HL-60 (cell line): ENCODE measurements at regions not wholly inside any gene's neighbourhood (a gene's known extent, or its start where the extent isn't known, plus 50 kb on each side); places are given as distances from the start of the nearest gene placed in this dataset.

Source experiments
- DNase-seq, 2 experiments: peaks; one replicate each; pipeline ENCODE4 v3.0.0-alpha.2; 2010 to 2020; ENCODE audit warnings: low read depth in 1 of 2, low spot score in 1 of 2
- H3K27ac ChIP-seq: fragments of 250-450 bp; sonication (Bioruptor Pico); replicated peaks from 2 replicates; pipeline ENCODE4 v1.5.1; 2020; ENCODE audit warnings: mild to moderate bottlenecking, moderate library complexity
- H3K27me3 ChIP-seq: fragments of 250-450 bp; sonication (Bioruptor Pico); 2 replicates; pipeline ENCODE4 v1.5.1; 2021; ENCODE audit warnings: mild to moderate bottlenecking, moderate library complexity; ENCODE audit not compliant: insufficient read depth, poor library complexity, severe bottlenecking
- H3K4me3 ChIP-seq: replicated peaks from 2 replicates; pipeline ENCODE4 v1.5.1; 2011; ENCODE audit warnings: mild to moderate bottlenecking, control low read depth, low read length; ENCODE audit not compliant: insufficient read depth
- GABPA ChIP-seq: IDR thresholded peaks from 2 replicates; pipeline ENCODE4 v1.6.1; 2012; ENCODE audit warnings: low read depth
- POLR2AphosphoS5 ChIP-seq: IDR thresholded peaks from 2 replicates; pipeline ENCODE4 v1.6.1; 2012; ENCODE audit warnings: low read depth
- SPI1 ChIP-seq: IDR thresholded peaks from 2 replicates; pipeline ENCODE4 v1.6.1; 2012; ENCODE audit warnings: low read depth, mild to moderate bottlenecking, borderline replicate concordance
- TF ChIP-seq, protein P1 (sequence below): IDR thresholded peaks from 2 replicates; pipeline ENCODE4 v1.6.1; 2012; ENCODE audit warnings: low read depth; ENCODE audit not compliant: insufficient replicate concordance
- TF ChIP-seq, protein P2 (sequence below): IDR thresholded peaks from one replicate; pipeline ENCODE4 v1.5.1; 2011; ENCODE audit warnings: low read length, control low read depth, inconsistent platforms; ENCODE audit not compliant: insufficient read depth

DNA sequence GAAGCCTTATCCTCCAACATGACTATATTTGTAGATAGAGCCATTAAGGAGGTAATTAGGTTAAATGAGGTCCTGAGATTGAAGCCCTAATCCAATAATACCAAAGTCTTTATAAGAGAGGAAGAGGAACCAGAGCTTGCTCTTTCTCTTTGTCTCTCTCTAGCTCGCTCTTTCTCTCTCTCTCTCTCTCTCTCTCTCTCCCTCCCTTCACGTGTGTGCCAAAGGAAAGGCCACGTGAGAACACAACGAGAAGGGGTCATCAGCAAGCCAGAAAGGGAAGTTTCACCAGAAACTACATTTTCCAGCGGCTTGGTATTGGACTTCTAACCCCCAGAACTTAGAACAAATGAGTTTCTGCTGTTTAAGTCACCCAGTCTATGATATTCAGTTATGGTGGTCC, 1540.5 kb downstream of the C4orf33 start:
- TF ChIP-seq GABPA (no peak), POLR2AphosphoS5 (no peak), SPI1 (no peak)
- TF ChIP-seq, protein P1, sequence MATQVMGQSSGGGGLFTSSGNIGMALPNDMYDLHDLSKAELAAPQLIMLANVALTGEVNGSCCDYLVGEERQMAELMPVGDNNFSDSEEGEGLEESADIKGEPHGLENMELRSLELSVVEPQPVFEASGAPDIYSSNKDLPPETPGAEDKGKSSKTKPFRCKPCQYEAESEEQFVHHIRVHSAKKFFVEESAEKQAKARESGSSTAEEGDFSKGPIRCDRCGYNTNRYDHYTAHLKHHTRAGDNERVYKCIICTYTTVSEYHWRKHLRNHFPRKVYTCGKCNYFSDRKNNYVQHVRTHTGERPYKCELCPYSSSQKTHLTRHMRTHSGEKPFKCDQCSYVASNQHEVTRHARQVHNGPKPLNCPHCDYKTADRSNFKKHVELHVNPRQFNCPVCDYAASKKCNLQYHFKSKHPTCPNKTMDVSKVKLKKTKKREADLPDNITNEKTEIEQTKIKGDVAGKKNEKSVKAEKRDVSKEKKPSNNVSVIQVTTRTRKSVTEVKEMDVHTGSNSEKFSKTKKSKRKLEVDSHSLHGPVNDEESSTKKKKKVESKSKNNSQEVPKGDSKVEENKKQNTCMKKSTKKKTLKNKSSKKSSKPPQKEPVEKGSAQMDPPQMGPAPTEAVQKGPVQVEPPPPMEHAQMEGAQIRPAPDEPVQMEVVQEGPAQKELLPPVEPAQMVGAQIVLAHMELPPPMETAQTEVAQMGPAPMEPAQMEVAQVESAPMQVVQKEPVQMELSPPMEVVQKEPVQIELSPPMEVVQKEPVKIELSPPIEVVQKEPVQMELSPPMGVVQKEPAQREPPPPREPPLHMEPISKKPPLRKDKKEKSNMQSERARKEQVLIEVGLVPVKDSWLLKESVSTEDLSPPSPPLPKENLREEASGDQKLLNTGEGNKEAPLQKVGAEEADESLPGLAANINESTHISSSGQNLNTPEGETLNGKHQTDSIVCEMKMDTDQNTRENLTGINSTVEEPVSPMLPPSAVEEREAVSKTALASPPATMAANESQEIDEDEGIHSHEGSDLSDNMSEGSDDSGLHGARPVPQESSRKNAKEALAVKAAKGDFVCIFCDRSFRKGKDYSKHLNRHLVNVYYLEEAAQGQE: no peak
- TF ChIP-seq, protein P2, sequence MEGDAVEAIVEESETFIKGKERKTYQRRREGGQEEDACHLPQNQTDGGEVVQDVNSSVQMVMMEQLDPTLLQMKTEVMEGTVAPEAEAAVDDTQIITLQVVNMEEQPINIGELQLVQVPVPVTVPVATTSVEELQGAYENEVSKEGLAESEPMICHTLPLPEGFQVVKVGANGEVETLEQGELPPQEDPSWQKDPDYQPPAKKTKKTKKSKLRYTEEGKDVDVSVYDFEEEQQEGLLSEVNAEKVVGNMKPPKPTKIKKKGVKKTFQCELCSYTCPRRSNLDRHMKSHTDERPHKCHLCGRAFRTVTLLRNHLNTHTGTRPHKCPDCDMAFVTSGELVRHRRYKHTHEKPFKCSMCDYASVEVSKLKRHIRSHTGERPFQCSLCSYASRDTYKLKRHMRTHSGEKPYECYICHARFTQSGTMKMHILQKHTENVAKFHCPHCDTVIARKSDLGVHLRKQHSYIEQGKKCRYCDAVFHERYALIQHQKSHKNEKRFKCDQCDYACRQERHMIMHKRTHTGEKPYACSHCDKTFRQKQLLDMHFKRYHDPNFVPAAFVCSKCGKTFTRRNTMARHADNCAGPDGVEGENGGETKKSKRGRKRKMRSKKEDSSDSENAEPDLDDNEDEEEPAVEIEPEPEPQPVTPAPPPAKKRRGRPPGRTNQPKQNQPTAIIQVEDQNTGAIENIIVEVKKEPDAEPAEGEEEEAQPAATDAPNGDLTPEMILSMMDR: no peak
- Histone ChIP-seq H3K27me3 (no peaks in the 10 kb centered on the region), H3K27ac (no peak overlapping the region), H3K4me3 (no peak overlapping the region)
- no peak for DNase-seq

DNA sequence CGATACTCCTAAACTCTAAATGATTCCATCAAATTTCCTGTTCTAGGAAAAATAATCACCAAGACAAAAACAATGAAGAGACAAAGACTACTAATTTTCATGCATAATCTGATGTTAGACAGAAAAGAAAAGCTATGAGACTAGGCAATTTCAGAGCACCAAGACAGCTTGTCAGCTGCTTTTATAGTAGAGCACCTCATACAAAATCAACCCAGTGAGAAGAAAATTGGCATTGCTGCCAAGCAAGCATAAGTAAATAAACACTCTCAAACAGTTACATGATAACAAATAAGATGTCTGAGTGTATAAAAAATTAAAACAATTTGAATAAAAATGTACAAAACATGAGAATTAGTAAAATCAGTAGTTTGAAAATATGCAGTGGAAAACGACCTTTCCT, 1544.6 kb downstream of the C4orf33 start:
- H3K27me3 ChIP-seq: no peaks in the 10 kb centered on the region
- no peak overlapping the region for H3K27ac ChIP-seq
- H3K4me3 ChIP-seq: no peak overlapping the region
- no peak for TF ChIP-seq SPI1
- TF ChIP-seq, protein P1: no peak
- no peak for TF ChIP-seq POLR2AphosphoS5
- TF ChIP-seq GABPA: no peak
- TF ChIP-seq, protein P2: no peak
- no peak for DNase-seq

DNA sequence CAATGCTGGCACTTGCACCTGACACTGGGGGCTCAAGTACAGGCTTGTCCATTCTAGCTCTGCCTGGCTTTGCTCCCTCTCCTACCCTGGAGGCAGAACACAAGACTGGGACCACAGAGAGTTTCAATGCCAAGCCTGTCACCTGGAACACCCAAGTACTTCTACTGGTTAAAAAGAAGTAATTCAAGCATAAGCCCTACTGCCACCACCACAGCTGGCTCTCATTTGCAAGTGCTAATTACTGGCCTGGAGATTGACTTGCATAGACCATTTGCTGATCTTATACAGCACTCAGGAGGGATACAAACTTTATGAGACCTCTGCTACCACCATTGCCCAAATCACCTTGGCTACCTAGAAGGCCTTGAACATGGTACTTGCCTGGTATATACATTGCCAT, 1550.9 kb downstream of the C4orf33 start:
- no peaks in the 10 kb centered on the region for H3K27me3 ChIP-seq
- TF ChIP-seq GABPA (no peak), SPI1 (no peak), POLR2AphosphoS5 (no peak)
- TF ChIP-seq, protein P2: no peak
- TF ChIP-seq, protein P1: no peak
- no peak for DNase-seq
- no peak overlapping the region for H3K4me3 ChIP-seq
- no peak overlapping the region for H3K27ac ChIP-seq
